SK-N-SH (cell line): ENCODE measurements at regions not wholly inside any gene's neighbourhood (a gene's known extent, or its start where the extent isn't known, plus 50 kb on each side); places are given as distances from the start of the nearest gene placed in this dataset.

Experiments
- CTCF ChIP-seq: fragments of 200-600 bp; sonication (generic); IDR thresholded peaks from 2 replicates; pipeline ENCODE4 v1.6.1; 2017; ENCODE audit warnings: antibody characterized with exemption, mild to moderate bottlenecking, moderate library complexity
- FOXM1 ChIP-seq: IDR thresholded peaks from 2 replicates; pipeline ENCODE4 v1.4.0; 2012; ENCODE audit warnings: low read depth, mild to moderate bottlenecking
- GATA2 ChIP-seq: sonication (generic); formaldehyde crosslinking; IDR thresholded peaks from 2 replicates; pipeline ENCODE4 v1.5.0; 2020; ENCODE audit warnings: mild to moderate bottlenecking, missing genetic modification reagents
- MXI1 ChIP-seq: IDR thresholded peaks from 2 replicates; pipeline ENCODE4 v1.6.1; 2012; ENCODE audit warnings: mild to moderate bottlenecking, low read depth, low read length, improper control_type of control experiment
- POLR2AphosphoS5 ChIP-seq: IDR thresholded peaks from 2 replicates; pipeline ENCODE4 v1.6.1; 2012; ENCODE audit warnings: low read depth, low read length
- SMC3 ChIP-seq: IDR thresholded peaks from 2 replicates; pipeline ENCODE4 v1.6.1; 2012; ENCODE audit warnings: low read depth, low read length, improper control_type of control experiment

- TF ChIP-seq CTCF (no peak), SMC3 (no peak), POLR2AphosphoS5 (no peak), FOXM1 (no peak), GATA2 (CRISPR knock-in tag) (no peak), MXI1 (no peak)
Measured at GRCh38 chrX:46255046-46255445, 290.2 kb downstream of the ZNF674 start.
